SJSA1 (cell line): ENCODE measurements at regions not wholly inside any gene's neighbourhood (a gene's known extent, or its start where the extent isn't known, plus 50 kb on each side); places are given as distances from the start of the nearest gene placed in this dataset.

Source experiments
- DNase-seq, 2 experiments: peaks; one replicate each; pipeline ENCODE4 v3.0.0-alpha.2; 2015 to 2020; ENCODE audit warnings: low spot score in 2 of 2, low read depth in 1 of 2
- H3K27ac ChIP-seq: fragments of 250-450 bp; sonication (Bioruptor Pico); 2 replicates; pipeline ENCODE4 v1.5.1; 2020; ENCODE audit warnings: mild to moderate bottlenecking, moderate library complexity
- H3K27me3 ChIP-seq: fragments of 250-450 bp; sonication (Bioruptor Pico); replicated peaks from 2 replicates; pipeline ENCODE4 v1.5.1; 2020; ENCODE audit warnings: mild to moderate bottlenecking, moderate library complexity
- H3K36me3 ChIP-seq: fragments of 250-450 bp; sonication (Bioruptor Pico); 2 replicates; pipeline ENCODE4 v1.5.1; 2020; ENCODE audit warnings: mild to moderate bottlenecking
- H3K4me1 ChIP-seq: fragments of 250-450 bp; sonication (Bioruptor Pico); replicated peaks from 2 replicates; pipeline ENCODE4 v1.6.1; 2021; ENCODE audit warnings: mild to moderate bottlenecking
- H3K4me3 ChIP-seq: fragments of 250-450 bp; sonication (Bioruptor Pico); 2 replicates; pipeline ENCODE4 v1.5.1; 2020; ENCODE audit warnings: mild to moderate bottlenecking
- H3K9me3 ChIP-seq: fragments of 250-450 bp; sonication (Bioruptor Pico); replicated peaks from 2 replicates; pipeline ENCODE4 v1.5.1; 2020; ENCODE audit warnings: mild to moderate bottlenecking

GRCh38 chr20:24816907-24817306 lies 132.2 kb upstream of the CST7 start:
- Histone ChIP-seq H3K27ac (no peak overlapping the region), H3K9me3 (no peaks in the 10 kb centered on the region), H3K4me3 (no peak overlapping the region), H3K36me3 (no peaks in the 10 kb centered on the region), H3K27me3 (peaks cover 4% of the 10 kb centered on the region; the same call in 1 of the 2 replicates), H3K4me1 (no peaks in the 10 kb centered on the region)
- no peak for DNase-seq

DNA sequence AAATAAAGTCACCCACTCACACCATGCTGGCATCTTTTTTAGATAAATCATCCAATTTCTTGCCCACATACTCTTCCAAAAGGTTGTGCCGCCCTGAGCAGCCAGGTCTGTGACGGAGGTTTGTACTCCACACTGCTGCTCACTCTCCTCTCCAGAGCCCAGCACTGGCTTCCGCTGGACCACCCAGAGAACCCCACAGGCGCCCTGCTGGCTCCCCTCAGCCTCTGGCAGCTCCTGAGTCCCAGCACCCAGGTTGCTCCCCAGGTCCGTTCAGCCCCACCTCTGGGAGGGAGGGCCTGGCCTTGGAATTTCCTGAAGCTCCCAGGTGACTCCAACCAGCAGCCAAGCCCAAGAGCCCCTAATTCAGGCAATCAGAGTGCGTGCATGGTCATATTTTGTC lies 131.7 kb upstream of the CST7 start:
- H3K4me3 ChIP-seq = no peak overlapping the region
- H3K9me3 ChIP-seq = no peaks in the 10 kb centered on the region
- no peaks in the 10 kb centered on the region for H3K36me3 ChIP-seq
- H3K4me1 ChIP-seq = no peaks in the 10 kb centered on the region
- DNase-seq = no peak
- peaks cover 4% of the 10 kb centered on the region; the same call in 1 of the 2 replicates for H3K27me3 ChIP-seq
- no peak overlapping the region for H3K27ac ChIP-seq

- H3K27me3 ChIP-seq = peaks cover 4% of the 10 kb centered on the region; the same call in 1 of the 2 replicates
- DNase-seq = no peak
- no peak overlapping the region for H3K27ac ChIP-seq
- H3K4me3 ChIP-seq = no peak overlapping the region
- no peaks in the 10 kb centered on the region for H3K4me1 ChIP-seq
- H3K9me3 ChIP-seq = no peaks in the 10 kb centered on the region
- H3K36me3 ChIP-seq = no peaks in the 10 kb centered on the region
These were observed 131.0 kb upstream of the CST7 start for GRCh38 chr20:24818056-24818455.

DNA sequence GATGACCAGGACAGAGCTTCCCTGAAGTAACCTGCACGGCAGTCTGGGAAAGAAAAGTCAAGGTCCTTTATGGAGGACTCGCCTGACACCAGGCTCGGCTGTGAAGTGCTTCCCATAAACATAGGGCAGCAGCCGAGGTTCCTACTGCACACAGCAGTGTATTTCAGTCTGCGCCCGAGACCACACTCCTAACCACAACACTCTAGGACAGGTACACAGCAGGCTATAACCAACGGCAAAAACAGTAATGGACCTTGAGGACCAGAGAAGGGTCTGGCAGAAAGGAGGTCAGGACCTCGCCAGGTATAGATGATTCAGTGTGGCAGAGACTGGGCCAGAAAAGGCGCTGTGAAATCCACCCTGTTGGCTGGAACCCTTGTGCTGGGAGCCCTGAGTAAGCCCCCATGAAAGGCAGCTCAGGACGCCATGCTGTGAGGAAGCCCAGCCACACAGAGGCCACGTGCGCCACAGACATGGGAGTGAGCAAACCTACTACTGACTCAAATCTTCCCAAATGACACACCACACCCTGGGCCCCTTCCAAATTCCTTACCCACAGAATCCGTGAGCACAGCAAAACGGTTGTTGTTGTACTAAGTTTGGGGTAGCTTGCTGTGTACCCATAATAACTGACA lies 129.6 kb upstream of the CST7 start:
- H3K4me1 ChIP-seq = no peaks in the 10 kb centered on the region
- DNase-seq = no peak
- H3K27ac ChIP-seq = no peak overlapping the region
- H3K27me3 ChIP-seq = peaks cover 4% of the 10 kb centered on the region; the same call in 1 of the 2 replicates
- H3K9me3 ChIP-seq = no peaks in the 10 kb centered on the region
- no peaks in the 10 kb centered on the region for H3K36me3 ChIP-seq
- no peak overlapping the region for H3K4me3 ChIP-seq

DNA sequence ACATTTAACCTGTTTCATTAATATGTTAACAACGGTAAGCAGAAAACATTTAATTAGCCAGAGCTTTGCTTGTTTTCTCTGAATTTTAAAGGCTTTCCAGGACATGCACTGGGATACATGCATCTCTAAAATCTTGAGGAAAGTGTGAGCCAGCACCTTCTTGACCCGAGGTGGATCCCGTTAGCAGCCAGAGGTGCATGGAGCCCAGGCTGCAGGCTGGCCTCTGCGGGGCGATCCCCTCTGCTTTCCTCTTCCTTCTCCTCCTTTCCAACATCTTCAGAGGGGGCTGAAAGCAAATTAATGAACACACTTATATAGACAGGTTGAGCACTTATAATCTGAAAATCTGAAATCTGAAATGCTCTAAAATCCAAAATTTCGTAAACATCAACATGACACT lies 128.7 kb upstream of the CST7 start:
- H3K4me1 ChIP-seq = no peaks in the 10 kb centered on the region
- no peak for DNase-seq
- no peaks in the 10 kb centered on the region for H3K36me3 ChIP-seq
- H3K4me3 ChIP-seq = no peak overlapping the region
- H3K27ac ChIP-seq = no peak overlapping the region
- peaks cover 4% of the 10 kb centered on the region; the same call in 1 of the 2 replicates for H3K27me3 ChIP-seq
- H3K9me3 ChIP-seq = no peaks in the 10 kb centered on the region

GRCh38 chr20:24821391-24821790 lies 127.7 kb upstream of the CST7 start:
- no peak overlapping the region for H3K4me3 ChIP-seq
- no peaks in the 10 kb centered on the region for H3K9me3 ChIP-seq
- no peaks in the 10 kb centered on the region for H3K4me1 ChIP-seq
- DNase-seq = no peak
- H3K36me3 ChIP-seq = no peaks in the 10 kb centered on the region
- no peak overlapping the region for H3K27ac ChIP-seq
- H3K27me3 ChIP-seq = peaks cover 4% of the 10 kb centered on the region; the same call in 1 of the 2 replicates

DNA sequence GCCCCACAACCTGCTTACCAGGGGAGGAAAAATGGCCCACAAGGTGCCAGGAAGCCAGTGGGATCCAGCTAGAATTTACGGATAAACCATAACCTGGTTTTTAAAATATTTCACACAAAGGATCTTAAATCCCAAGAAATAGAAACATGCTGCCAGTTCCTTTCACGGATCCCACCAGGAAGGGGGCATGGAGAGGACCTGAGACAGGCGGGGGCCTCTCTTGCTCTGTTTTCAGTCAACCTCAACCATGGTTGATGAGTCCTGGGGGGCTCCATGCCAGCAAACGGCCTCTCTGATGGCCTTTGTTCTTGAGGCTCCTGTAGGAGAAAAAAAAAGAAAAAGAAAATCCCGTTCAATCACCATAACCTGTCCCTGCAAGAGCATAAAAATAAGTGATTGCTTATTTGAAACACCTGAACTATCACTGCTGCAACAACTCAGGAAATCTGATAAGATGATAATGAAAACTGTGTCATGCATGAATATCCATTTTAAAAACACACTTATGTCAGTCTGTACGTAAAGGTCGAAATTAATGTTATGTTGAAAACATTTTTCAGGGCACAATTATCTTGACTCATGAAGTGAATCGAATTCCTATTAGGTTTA lies 125.8 kb upstream of the CST7 start:
- no peaks in the 10 kb centered on the region for H3K4me1 ChIP-seq
- no peak overlapping the region for H3K27ac ChIP-seq
- H3K9me3 ChIP-seq = no peaks in the 10 kb centered on the region
- H3K27me3 ChIP-seq = 0 out of 2 replicates have a peak, but pooled peaks cover 4% of the 10 kb centered on the region
- no peak overlapping the region for H3K4me3 ChIP-seq
- no peaks in the 10 kb centered on the region for H3K36me3 ChIP-seq
- no peak for DNase-seq

- H3K27me3 ChIP-seq = 0 out of 2 replicates have a peak, but pooled peaks cover 4% of the 10 kb centered on the region
- no peaks in the 10 kb centered on the region for H3K4me1 ChIP-seq
- H3K27ac ChIP-seq = no peak overlapping the region
- H3K36me3 ChIP-seq = no peaks in the 10 kb centered on the region
- no peaks in the 10 kb centered on the region for H3K9me3 ChIP-seq
- no peak for DNase-seq
- H3K4me3 ChIP-seq = no peak overlapping the region
These were observed 124.9 kb upstream of the CST7 start for GRCh38 chr20:24823989-24824693.

- Histone ChIP-seq H3K4me1 (no peaks in the 10 kb centered on the region), H3K4me3 (no peak overlapping the region)
- no peak for DNase-seq
These were observed 123.5 kb upstream of the CST7 start for GRCh38 chr20:24825591-24825990.

GRCh38 chr20:24827603-24828295 lies 121.3 kb upstream of the CST7 start:
- H3K9me3 ChIP-seq = no peaks in the 10 kb centered on the region
- no peaks in the 10 kb centered on the region for H3K4me1 ChIP-seq
- DNase-seq = no peak
- no peaks in the 10 kb centered on the region for H3K27me3 ChIP-seq
- H3K4me3 ChIP-seq = no peak overlapping the region
- H3K36me3 ChIP-seq = no peaks in the 10 kb centered on the region
- no peak overlapping the region for H3K27ac ChIP-seq

More at GRCh38 chr20:24825591-24825990, 123.5 kb upstream of the CST7 start:
- 0 out of 2 replicates have a peak, but pooled peaks cover 4% of the 10 kb centered on the region for H3K27me3 ChIP-seq
- H3K36me3 ChIP-seq = no peaks in the 10 kb centered on the region
- H3K27ac ChIP-seq = no peak overlapping the region
- H3K9me3 ChIP-seq = no peaks in the 10 kb centered on the region

- Histone ChIP-seq H3K27ac (no peak overlapping the region), H3K4me1 (no peaks in the 10 kb centered on the region), H3K36me3 (no peaks in the 10 kb centered on the region), H3K4me3 (no peak overlapping the region), H3K27me3 (no peaks in the 10 kb centered on the region), H3K9me3 (no peaks in the 10 kb centered on the region)
- DNase-seq = no peak
These were observed 119.9 kb upstream of the CST7 start for GRCh38 chr20:24828992-24829648.

DNA sequence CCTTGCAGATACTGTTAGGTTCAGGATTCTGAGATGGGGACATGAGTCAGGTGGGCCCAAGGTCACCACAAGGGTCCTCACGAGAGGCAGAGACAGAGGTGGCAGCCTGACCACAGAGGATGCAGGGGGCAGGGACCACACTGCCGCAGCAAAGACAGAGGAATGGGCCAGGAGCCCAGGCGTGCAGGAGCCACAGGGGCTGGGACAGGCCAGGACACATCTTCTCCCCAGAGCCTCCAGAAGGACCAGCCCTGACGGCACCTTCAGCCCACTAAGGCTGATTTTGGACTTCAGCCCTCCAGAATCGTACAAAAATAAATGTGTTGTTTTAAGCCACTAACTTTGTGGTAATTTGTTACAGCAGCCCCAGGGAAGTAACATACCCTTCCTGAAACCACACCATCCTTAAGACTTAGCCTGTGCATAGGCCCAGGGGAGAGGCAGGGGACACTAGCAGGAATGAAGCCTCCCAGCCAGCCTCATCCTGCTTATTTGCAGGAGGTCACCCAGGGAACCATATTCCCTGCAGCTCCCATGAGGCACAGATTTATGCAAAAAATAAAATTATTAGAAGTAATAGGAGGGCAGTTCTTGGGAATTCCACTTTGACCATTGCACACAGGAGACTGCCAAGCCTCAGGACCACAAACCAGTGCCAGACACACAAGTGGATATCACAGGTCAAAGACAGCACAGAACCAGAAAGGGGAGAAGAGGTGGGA lies 119.3 kb upstream of the CST7 start:
- Histone ChIP-seq H3K4me3 (no peak overlapping the region), H3K9me3 (no peaks in the 10 kb centered on the region), H3K4me1 (no peaks in the 10 kb centered on the region), H3K27me3 (no peaks in the 10 kb centered on the region), H3K36me3 (no peaks in the 10 kb centered on the region), H3K27ac (no peak overlapping the region)
- DNase-seq = no peak

GRCh38 chr20:24830649-24831048 lies 118.4 kb upstream of the CST7 start:
- no peaks in the 10 kb centered on the region for H3K4me1 ChIP-seq
- DNase-seq = no peak
- H3K4me3 ChIP-seq = no peak overlapping the region
- H3K36me3 ChIP-seq = no peaks in the 10 kb centered on the region
- H3K27ac ChIP-seq = no peak overlapping the region
- no peaks in the 10 kb centered on the region for H3K9me3 ChIP-seq
- H3K27me3 ChIP-seq = no peaks in the 10 kb centered on the region
